A549 (cell line): ENCODE measurements at regions not wholly inside any gene's neighbourhood (a gene's known extent, or its start where the extent isn't known, plus 50 kb on each side); places are given as distances from the start of the nearest gene placed in this dataset.

Source experiments
- CEBPB ChIP-seq, 2 experiments: fragments of >200 bp in 1 of 2; sonication (Bioruptor Twin) in 1 of 2; formaldehyde crosslinking in 1 of 2; IDR thresholded peaks; 2 replicates each; pipeline ENCODE4 v1.6.1; 2012 to 2016
- CTCF ChIP-seq: fragments of >200 bp; sonication (Bioruptor Twin); formaldehyde crosslinking; IDR thresholded peaks from 3 replicates; pipeline ENCODE4 v1.5.1; 2016
- E2F6 ChIP-seq: IDR thresholded peaks from 2 replicates; pipeline ENCODE4 v1.6.1; 2012; ENCODE audit warnings: low read depth, borderline replicate concordance
- EP300 ChIP-seq, 2 experiments: fragments of >200 bp; sonication (Bioruptor Twin); formaldehyde crosslinking; IDR thresholded peaks; 2 replicates in 1 of 2; 3 replicates in 1 of 2; pipeline ENCODE4 v1.6.1; 2016 to 2017
- JUN ChIP-seq, 2 experiments: fragments of >200 bp; sonication (Bioruptor Twin); formaldehyde crosslinking; IDR thresholded peaks; 2 replicates in 1 of 2; 3 replicates in 1 of 2; pipeline ENCODE4 v1.6.1; 2016 to 2017
- MAFK ChIP-seq: fragments of 450-650 bp; IDR thresholded peaks from 2 replicates; pipeline ENCODE4 v1.6.1; 2014; ENCODE audit not compliant: partially characterized antibody
- MYC ChIP-seq: IDR thresholded peaks from 2 replicates; pipeline ENCODE4 v1.6.1; 2012; ENCODE audit warnings: mild to moderate bottlenecking, inconsistent platforms, low read length, improper control_type of control experiment, borderline replicate concordance
- POLR2A ChIP-seq: IDR thresholded peaks from 2 replicates; pipeline ENCODE4 v1.6.1; 2012; ENCODE audit warnings: mild to moderate bottlenecking, low read length
- RAD21 ChIP-seq, 2 experiments: fragments of >200 bp in 1 of 2; sonication (Bioruptor Twin) in 1 of 2; formaldehyde crosslinking in 1 of 2; IDR thresholded peaks in 1 of 2; conservative IDR thresholded peaks in 1 of 2; 2 replicates in 1 of 2; 3 replicates in 1 of 2; pipeline ENCODE4 v1.6.1; 2012 to 2018; ENCODE audit warnings: inconsistent platforms in 1 of 2
- RNF2 ChIP-seq: fragments of 200-600 bp; sonication (generic); IDR thresholded peaks from 2 replicates; pipeline ENCODE4 v1.6.1; 2016; ENCODE audit warnings: low read depth, mild to moderate bottlenecking, antibody characterized with exemption, moderate library complexity, borderline replicate concordance

DNA sequence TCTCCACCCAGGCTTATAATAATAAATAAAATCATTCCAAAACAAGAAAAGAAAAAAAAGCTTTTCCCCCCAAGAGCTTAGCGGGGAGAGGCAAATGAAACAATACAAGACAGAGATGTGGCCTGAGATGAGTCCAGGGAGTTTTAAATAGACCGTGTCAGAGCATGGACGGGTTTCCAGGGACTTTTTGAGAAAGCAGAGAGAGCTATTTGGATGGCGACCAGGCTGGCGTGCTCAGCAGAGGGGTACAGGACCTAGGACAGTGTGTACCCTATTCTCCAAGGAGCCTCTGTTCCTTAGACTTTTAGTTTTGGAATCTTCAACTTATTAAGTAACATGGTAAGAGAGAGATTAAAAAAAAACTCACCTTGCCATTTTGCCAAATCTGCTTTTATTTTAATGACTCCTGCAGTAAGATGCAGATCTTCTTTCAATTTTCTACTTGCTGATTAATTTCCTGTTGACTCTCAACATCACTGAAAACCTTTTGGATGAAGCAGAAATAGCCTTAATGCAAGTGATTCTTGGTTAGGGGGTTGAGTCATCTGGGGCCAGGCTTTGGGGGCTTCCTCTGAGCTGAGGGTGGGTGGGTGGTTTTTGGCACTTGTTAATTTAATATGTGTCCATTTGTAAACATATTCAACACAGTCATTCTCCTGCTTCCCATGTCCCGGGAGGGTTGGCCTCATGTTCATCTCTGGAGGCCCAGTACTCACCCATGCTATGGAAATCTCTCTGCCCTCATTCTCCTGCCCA lies 49.6 kb upstream of the OSMR start:
- no peak for TF ChIP-seq CTCF
- TF ChIP-seq JUN (IDR thresholded peaks at IDR 0.05), result no peak
- no peak for TF ChIP-seq MAFK
- no peak for TF ChIP-seq POLR2A
- no peak for TF ChIP-seq RNF2
- TF ChIP-seq RAD21 (conservative IDR thresholded peaks at IDR 0.05 in 1 of 2, IDR thresholded peaks at IDR 0.05 in 1 of 2), result no peak
- TF ChIP-seq MYC, result no peak
- no peak for TF ChIP-seq E2F6
- no peak for TF ChIP-seq CEBPB (IDR thresholded peaks at IDR 0.05)
- no peak for TF ChIP-seq EP300 (IDR thresholded peaks at IDR 0.05)
